Cerebellar cortex (tissue), 1 donor: ENCODE measurements at regions not wholly inside any gene's neighbourhood (a gene's known extent, or its start where the extent isn't known, plus 50 kb on each side); places are given as distances from the start of the nearest gene placed in this dataset.

Experiments used
- DNase-seq: peaks from one replicate; pipeline ENCODE4 v3.0.0-alpha.2; 2015; ENCODE audit warnings: low spot score

GRCh38 chr9:78788101-78788500, 491.2 kb downstream of the PSAT1 start:
- no peak for DNase-seq

GRCh38 chr9:78791779-78792178, 494.9 kb downstream of the PSAT1 start:
- DNase-seq, result no peak

- no peak for DNase-seq
Observed at GRCh38 chr9:78792745-78793144, 495.8 kb downstream of the PSAT1 start.

GRCh38 chr9:78805771-78806170, 508.8 kb downstream of the PSAT1 start:
- no peak for DNase-seq

GRCh38 chr9:78806492-78807160, 509.7 kb downstream of the PSAT1 start:
- no peak for DNase-seq

- no peak for DNase-seq
Observed at GRCh38 chr9:78807286-78807685, 510.4 kb downstream of the PSAT1 start.

- no peak for DNase-seq
Observed at GRCh38 chr9:78808048-78808447, 511.1 kb downstream of the PSAT1 start.

GRCh38 chr9:78811622-78812276, 514.8 kb downstream of the PSAT1 start:
- DNase-seq, result peak; percentile 42

GRCh38 chr9:78812665-78813064, 515.7 kb downstream of the PSAT1 start:
- DNase-seq, result no peak

- DNase-seq, result no peak
Observed at GRCh38 chr9:78813602-78814180, 516.8 kb downstream of the PSAT1 start.

- DNase-seq, result peak; percentile 33
Observed at GRCh38 chr9:78821126-78821822, 524.3 kb downstream of the PSAT1 start.

- DNase-seq, result peak; percentile 83
Observed at GRCh38 chr9:78826527-78826926, 529.6 kb downstream of the PSAT1 start.

GRCh38 chr9:78828521-78828920, 531.6 kb downstream of the PSAT1 start:
- peak; percentile 91 for DNase-seq

GRCh38 chr9:78830301-78830700, 533.4 kb downstream of the PSAT1 start:
- DNase-seq, result no peak

- no peak for DNase-seq
Observed at GRCh38 chr9:78831726-78832125, 534.8 kb downstream of the PSAT1 start.

- DNase-seq, result no peak
Observed at GRCh38 chr9:78835928-78836450, 539.1 kb downstream of the PSAT1 start.

- no peak for DNase-seq
Observed at GRCh38 chr9:78839252-78839651, 542.3 kb downstream of the PSAT1 start.

GRCh38 chr9:78848061-78848460, 551.1 kb downstream of the PSAT1 start:
- no peak for DNase-seq

GRCh38 chr9:78856144-78856543, 559.2 kb downstream of the PSAT1 start:
- DNase-seq, result no peak

- DNase-seq, result peak; percentile 13
Observed at GRCh38 chr9:78856781-78857180, 559.9 kb downstream of the PSAT1 start.

GRCh38 chr9:78857373-78858225, 560.7 kb downstream of the PSAT1 start:
- peak; percentile 38 for DNase-seq

- no peak for DNase-seq
Observed at GRCh38 chr9:78858266-78858665, 561.3 kb downstream of the PSAT1 start.
